ENCODE measurements at regions not wholly inside any gene's neighbourhood (a gene's known extent, or its start where the extent isn't known, plus 50 kb on each side); places are given as distances from the start of the nearest gene placed in this dataset.

- no peaks in the 10 kb centered on the region for H3K9me3 ChIP-seq (ENCODE audit: control insufficient read depth in 4 of 4, low read length in 3 of 4)
- DNase-seq (ENCODE audit: low spot score): no peak
- H3K36me3 ChIP-seq (ENCODE audit: control insufficient read depth in 4 of 4, insufficient read depth in 3 of 4, low read depth in 1 of 4, low read length in 3 of 4): no peaks in the 10 kb centered on the region
- no peaks in the 10 kb centered on the region for H3K4me1 ChIP-seq (ENCODE audit: control insufficient read depth in 4 of 4, insufficient read depth in 4 of 4, low read length in 3 of 4)
- TF ChIP-seq ZBTB33 (IDR thresholded peaks at IDR 0.05) (no peak), GABPA (IDR thresholded peaks at IDR 0.05 in 1 of 2, conservative IDR thresholded peaks at IDR 0.05 in 1 of 2) (no peak), RAD21 (IDR thresholded peaks at IDR 0.05) (no peak), HNF4A (conservative IDR thresholded peaks at IDR 0.05) (no peak), HNF4G (IDR thresholded peaks at IDR 0.05) (no peak), MAX (IDR thresholded peaks at IDR 0.05) (no peak), FOXA2 (IDR thresholded peaks at IDR 0.05) (no peak), CTCF (IDR thresholded peaks at IDR 0.05; ENCODE audit: low read depth, low read length, missing input control) (no peak), JUND (IDR thresholded peaks at IDR 0.05) (no peak), NR2F2 (IDR thresholded peaks at IDR 0.05) (no peak)
- 82% methylated on average over 4 of the region's 4 CpGs for WGBS
- H3K27ac ChIP-seq (ENCODE audit: low read depth in 1 of 2, low read length in 2 of 2): no peak overlapping the region
- no peak overlapping the region for H3K9ac ChIP-seq (ENCODE audit: low read depth in 1 of 2, low read length in 2 of 2)
- H3K27me3 ChIP-seq (ENCODE audit: control insufficient read depth in 4 of 4, insufficient read depth in 4 of 4, low read length in 3 of 4): peaks cover 0 to 5% (median 0%) of the 10 kb centered on the region in 4 donors
- no peak overlapping the region for H3K4me3 ChIP-seq (ENCODE audit: low read depth in 1 of 3, low read length in 3 of 3)
These were observed 301.9 kb downstream of the LMX1A start for GRCh38 chr1:165054627-165055026.

- 48% methylated on average over 2 of the region's 2 CpGs for WGBS
- no peak for TF ChIP-seq ATF3 (IDR thresholded peaks at IDR 0.05)
- no peak for TF ChIP-seq ZBTB33 (IDR thresholded peaks at IDR 0.05)
- no peak for TF ChIP-seq JUND (IDR thresholded peaks at IDR 0.05)
- no peak for TF ChIP-seq FOXA2 (IDR thresholded peaks at IDR 0.05)
- TF ChIP-seq NR2F2 (IDR thresholded peaks at IDR 0.05): no peak
- no peak for TF ChIP-seq YY1 (IDR thresholded peaks at IDR 0.05)
- no peak for TF ChIP-seq CTCF (IDR thresholded peaks at IDR 0.05; ENCODE audit: low read depth, low read length, missing input control)
- Histone ChIP-seq H3K4me3 (ENCODE audit: low read depth in 1 of 3, low read length in 3 of 3) (no peak overlapping the region), H3K27ac (ENCODE audit: low read depth in 1 of 2, low read length in 2 of 2) (no peak overlapping the region), H3K9ac (ENCODE audit: low read depth in 1 of 2, low read length in 2 of 2) (no peak overlapping the region), H3K27me3 (ENCODE audit: control insufficient read depth in 4 of 4, insufficient read depth in 4 of 4, low read length in 3 of 4) (peaks cover 0 to 5% (median 0%) of the 10 kb centered on the region in 4 donors), H3K4me1 (ENCODE audit: control insufficient read depth in 4 of 4, insufficient read depth in 4 of 4, low read length in 3 of 4) (no peaks in the 10 kb centered on the region), H3K9me3 (ENCODE audit: control insufficient read depth in 4 of 4, low read length in 3 of 4) (no peaks in the 10 kb centered on the region), H3K36me3 (ENCODE audit: control insufficient read depth in 4 of 4, insufficient read depth in 3 of 4, low read depth in 1 of 4, low read length in 3 of 4) (no peaks in the 10 kb centered on the region)
- no peak for DNase-seq (ENCODE audit: low spot score)
These were observed 303.2 kb downstream of the LMX1A start for GRCh38 chr1:165053351-165053750.

Data from liver (tissue), 8 donors.